CD4-positive, alpha-beta memory T cell (primary cell): ENCODE measurements at regions not wholly inside any gene's neighbourhood (a gene's known extent, or its start where the extent isn't known, plus 50 kb on each side); places are given as distances from the start of the nearest gene placed in this dataset.

Experiments
- CTCF ChIA-PET: fragments of 350-600 bp; sonication (Branson Sonifier 250); formaldehyde crosslinking; loops from one replicate; lab custom pipeline; 2021; ENCODE audit warnings: inconsistent platforms; ENCODE audit not compliant: partially characterized antibody; lab: Charles Lee
- POLR2A ChIA-PET: fragments of 350-600 bp; sonication (Branson Sonifier 250); formaldehyde crosslinking; loops from one replicate; lab custom pipeline; 2021; ENCODE audit not compliant: partially characterized antibody; lab: Charles Lee
- DNase-seq, 5 donors: peaks; one replicate each; pipeline versions ENCODE4 v3.0.0 to v3.0.0-alpha.2; 2020 to 2022; ENCODE audit warnings: mixed read lengths in 1 of 5
- H3K27ac ChIP-seq: one replicate; pipeline ENCODE4 v1.7.0; 2013; ENCODE audit warnings: low read depth, low read length
- H3K27me3 ChIP-seq: 2 replicates; pipeline ENCODE4 v1.7.0; 2013; ENCODE audit warnings: mild to moderate bottlenecking, low read length, moderate library complexity; ENCODE audit not compliant: insufficient read depth
- H3K36me3 ChIP-seq: 2 replicates; pipeline ENCODE4 v1.7.0; 2013; ENCODE audit warnings: mild to moderate bottlenecking, low read length, moderate library complexity; ENCODE audit not compliant: insufficient read depth
- H3K4me1 ChIP-seq: 2 replicates; pipeline ENCODE4 v1.7.0; 2013; ENCODE audit warnings: mild to moderate bottlenecking, low read length, moderate library complexity; ENCODE audit not compliant: insufficient read depth
- H3K4me3 ChIP-seq, 2 donors: one replicate each; pipeline ENCODE4 v1.7.0; 2013; ENCODE audit warnings: low read length in 2 of 2, mild to moderate bottlenecking in 1 of 2
- H3K9me3 ChIP-seq, 2 donors: one replicate each; pipeline ENCODE4 v1.7.0; 2013; ENCODE audit warnings: low read length in 2 of 2, control low read depth in 1 of 2; ENCODE audit not compliant: control insufficient read depth in 1 of 2
- H3K27ac Mint-ChIP-seq, 7 donors: one replicate each; pipeline ENCODE4 v1.8.0; 2020 to 2021; ENCODE audit warnings: mixed read lengths in 7 of 7, mild to moderate bottlenecking in 6 of 7, inconsistent platforms in 3 of 7, moderate library complexity in 3 of 7
- H3K27me3 Mint-ChIP-seq, 2 donors: one replicate each; pipeline ENCODE4 v1.8.0; 2020 to 2021; ENCODE audit warnings: mixed read lengths in 2 of 2
- H3K36me3 Mint-ChIP-seq, 2 donors: one replicate each; pipeline ENCODE4 v1.8.0; 2020 to 2021; ENCODE audit warnings: mixed read lengths in 2 of 2, inconsistent platforms in 1 of 2, mild to moderate bottlenecking in 1 of 2
- H3K4me1 Mint-ChIP-seq, 4 donors: one replicate each; pipeline ENCODE4 v1.8.0; 2020 to 2021; ENCODE audit warnings: mixed read lengths in 4 of 4, mild to moderate bottlenecking in 1 of 4
- H3K4me3 Mint-ChIP-seq, 8 donors: one replicate each; pipeline ENCODE4 v1.8.0; 2020 to 2021; ENCODE audit warnings: mixed read lengths in 8 of 8, mild to moderate bottlenecking in 7 of 8, moderate library complexity in 6 of 8, inconsistent platforms in 3 of 8
- H3K9me3 Mint-ChIP-seq, 8 donors: one replicate each; pipeline ENCODE4 v1.8.0; 2020 to 2021; ENCODE audit warnings: mixed read lengths in 8 of 8, mild to moderate bottlenecking in 5 of 8, inconsistent platforms in 3 of 8, moderate library complexity in 1 of 8
- intact Hi-C: fragments of 100-400 bp; cut with micrococcal nuclease; formaldehyde crosslinking; loops from one replicate; pipeline ENCODE4 v1.15.1; 2023

- Histone ChIP-seq H3K36me3 (no peaks in the 10 kb centered on the region), H3K27me3 (no peaks in the 10 kb centered on the region), H3K4me3 (no peak overlapping the region), H3K9me3 (no peaks in the 10 kb centered on the region), H3K27ac (no peak overlapping the region), H3K4me1 (no peaks in the 10 kb centered on the region)
- CTCF ChIA-PET: no interaction called here
- intact Hi-C loops: no loop called here
- H3K9me3 Mint-ChIP-seq: peaks cover 0 to 2% (median 0%) of the 10 kb centered on the region in 8 donors
- H3K27me3 Mint-ChIP-seq: peaks cover 37 to 45% of the 10 kb centered on the region in 2 donors
- no peak overlapping the region for H3K4me3 Mint-ChIP-seq
- no peaks in the 10 kb centered on the region for H3K36me3 Mint-ChIP-seq
- POLR2A ChIA-PET: no interaction called here
- H3K27ac Mint-ChIP-seq: no peak overlapping the region
- H3K4me1 Mint-ChIP-seq: peaks cover 0 to 7% (median 3%) of the 10 kb centered on the region in 4 donors
- DNase-seq: no peak
Observed at GRCh38 chr1:30645807-30646206, 77.6 kb downstream of the MATN1 start.

- Mint-ChIP-seq H3K9me3 (no peaks in the 10 kb centered on the region), H3K4me3 (no peak overlapping the region), H3K36me3 (no peaks in the 10 kb centered on the region), H3K27me3 (peaks cover 23 to 25% of the 10 kb centered on the region in 2 donors), H3K27ac (no peak overlapping the region), H3K4me1 (no peaks in the 10 kb centered on the region)
- intact Hi-C loops: no loop called here
- Histone ChIP-seq H3K27me3 (no peaks in the 10 kb centered on the region), H3K27ac (no peak overlapping the region), H3K36me3 (no peaks in the 10 kb centered on the region), H3K4me3 (no peak overlapping the region), H3K4me1 (no peaks in the 10 kb centered on the region), H3K9me3 (no peaks in the 10 kb centered on the region)
- no peak for DNase-seq
- ChIA-PET CTCF (no interaction called here), POLR2A (no interaction called here)
Observed at GRCh38 chr1:30642391-30643120, 80.8 kb downstream of the MATN1 start.

DNA sequence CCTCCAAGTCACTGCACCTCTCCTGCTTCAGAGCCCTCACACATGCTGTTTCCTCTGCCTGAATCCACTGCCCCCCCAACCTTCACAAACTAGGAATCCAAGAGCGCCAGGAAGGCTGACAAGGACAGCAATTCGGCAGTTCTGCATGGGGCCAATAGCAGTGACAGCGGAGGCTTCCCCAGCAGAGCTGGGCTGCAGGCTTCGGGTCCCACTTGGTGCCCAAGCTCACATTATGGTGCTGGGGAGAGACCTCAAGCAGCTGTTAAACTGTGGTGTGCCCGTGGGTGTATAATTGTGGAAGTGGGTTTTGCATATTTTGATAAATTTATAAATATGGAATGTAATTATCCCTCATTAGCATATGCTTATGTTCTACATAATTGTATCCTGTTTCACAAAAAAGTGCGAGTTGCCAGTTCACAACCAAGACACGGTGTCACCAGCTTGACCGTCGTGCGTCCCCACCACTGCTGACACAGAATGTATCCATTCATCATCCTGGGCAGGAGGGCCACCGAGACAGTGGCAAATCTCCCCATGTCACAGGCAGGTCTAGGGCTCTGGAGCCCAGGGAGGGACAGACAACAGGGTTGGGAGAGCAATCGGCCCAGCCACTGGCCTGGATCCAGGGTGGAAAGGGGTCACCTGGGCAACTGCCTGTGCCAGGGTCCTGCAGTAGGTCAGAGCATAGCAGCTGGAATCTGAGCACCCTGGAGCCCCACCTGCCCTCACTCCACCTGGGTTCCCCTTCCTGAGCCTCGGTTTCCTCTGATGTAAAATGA is 81.6 kb downstream of the MATN1 start:
- no peak overlapping the region for H3K4me3 ChIP-seq
- no peak for DNase-seq
- no peaks in the 10 kb centered on the region for H3K9me3 ChIP-seq
- Mint-ChIP-seq H3K9me3 (no peaks in the 10 kb centered on the region), H3K4me3 (no peak overlapping the region), H3K27ac (no peak overlapping the region), H3K27me3 (peaks cover 23% of the 10 kb centered on the region in 2 donors), H3K36me3 (no peaks in the 10 kb centered on the region), H3K4me1 (no peaks in the 10 kb centered on the region)
- no peaks in the 10 kb centered on the region for H3K4me1 ChIP-seq
- no peaks in the 10 kb centered on the region for H3K27me3 ChIP-seq
- ChIA-PET POLR2A (no interaction called here), CTCF (no interaction called here)
- H3K27ac ChIP-seq: no peak overlapping the region
- intact Hi-C loops: no loop called here
- H3K36me3 ChIP-seq: no peaks in the 10 kb centered on the region

DNA sequence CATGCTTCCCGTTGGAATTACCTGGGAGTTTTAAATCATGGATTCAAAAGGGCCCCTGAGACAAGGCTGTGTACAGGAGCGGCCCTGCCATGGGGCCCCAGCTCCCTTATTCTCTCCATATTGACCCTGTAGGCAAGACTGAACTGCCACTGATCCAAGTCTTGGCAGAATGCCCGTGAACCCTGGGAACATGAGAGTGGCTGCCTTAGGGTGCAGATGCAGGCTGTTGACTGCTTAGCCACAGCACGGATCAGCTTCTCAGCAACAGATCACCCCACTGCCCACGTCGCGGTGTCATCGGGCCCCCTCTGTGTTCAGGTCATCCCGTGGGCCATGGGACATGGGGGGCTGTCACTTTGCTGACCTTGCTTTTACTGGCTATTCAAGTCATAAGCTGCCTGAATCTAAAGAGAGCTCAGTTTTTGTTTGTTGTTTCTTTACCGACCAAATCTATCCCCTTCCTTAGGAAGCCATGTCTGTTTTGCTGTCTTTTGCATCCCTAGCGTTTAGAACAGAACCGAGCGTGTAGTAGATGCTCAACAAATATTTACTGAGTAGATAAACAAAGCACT is 83.4 kb downstream of the MATN1 start:
- no peak for DNase-seq
- H3K9me3 ChIP-seq: no peaks in the 10 kb centered on the region
- Mint-ChIP-seq H3K27ac (no peak overlapping the region), H3K4me3 (no peak overlapping the region), H3K9me3 (no peaks in the 10 kb centered on the region), H3K4me1 (no peaks in the 10 kb centered on the region), H3K36me3 (no peaks in the 10 kb centered on the region), H3K27me3 (peaks cover 8 to 12% of the 10 kb centered on the region in 2 donors)
- no peak overlapping the region for H3K27ac ChIP-seq
- H3K27me3 ChIP-seq: no peaks in the 10 kb centered on the region
- CTCF ChIA-PET: no interaction called here
- intact Hi-C loops: no loop called here
- H3K36me3 ChIP-seq: no peaks in the 10 kb centered on the region
- H3K4me1 ChIP-seq: no peaks in the 10 kb centered on the region
- no peak overlapping the region for H3K4me3 ChIP-seq
- POLR2A ChIA-PET: no interaction called here

DNA sequence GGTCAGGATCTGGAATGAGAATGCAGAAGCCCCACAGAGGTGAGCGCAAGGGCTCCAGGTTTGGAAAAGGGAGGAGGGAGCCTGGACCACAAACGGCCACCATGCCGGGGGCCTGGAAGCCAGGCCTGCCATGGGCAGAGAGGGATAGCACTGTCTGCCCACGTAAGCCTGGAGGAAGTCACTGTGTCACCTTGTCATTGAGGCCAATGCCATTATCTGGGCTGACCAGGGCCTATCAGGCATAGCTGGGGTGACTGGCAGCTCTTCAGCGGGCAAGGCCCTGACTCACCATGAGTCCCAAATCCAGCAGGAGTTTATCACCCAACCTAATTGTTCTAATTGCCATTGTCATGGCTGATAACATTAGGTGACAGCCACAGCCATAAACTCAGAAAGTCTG is 84.6 kb downstream of the MATN1 start:
- H3K4me1 ChIP-seq: no peaks in the 10 kb centered on the region
- no peak overlapping the region for H3K27ac Mint-ChIP-seq
- H3K27me3 ChIP-seq: no peaks in the 10 kb centered on the region
- intact Hi-C loops: no loop called here
- no peaks in the 10 kb centered on the region for H3K36me3 Mint-ChIP-seq
- H3K4me3 ChIP-seq: no peak overlapping the region
- no peak overlapping the region for H3K27ac ChIP-seq
- DNase-seq: no peak
- H3K27me3 Mint-ChIP-seq: peaks cover 6 to 7% of the 10 kb centered on the region in 2 donors
- H3K4me1 Mint-ChIP-seq: no peaks in the 10 kb centered on the region
- no peak overlapping the region for H3K4me3 Mint-ChIP-seq
- H3K9me3 Mint-ChIP-seq: no peaks in the 10 kb centered on the region
- H3K36me3 ChIP-seq: no peaks in the 10 kb centered on the region
- ChIA-PET CTCF (no interaction called here), POLR2A (no interaction called here)
- H3K9me3 ChIP-seq: no peaks in the 10 kb centered on the region

DNA sequence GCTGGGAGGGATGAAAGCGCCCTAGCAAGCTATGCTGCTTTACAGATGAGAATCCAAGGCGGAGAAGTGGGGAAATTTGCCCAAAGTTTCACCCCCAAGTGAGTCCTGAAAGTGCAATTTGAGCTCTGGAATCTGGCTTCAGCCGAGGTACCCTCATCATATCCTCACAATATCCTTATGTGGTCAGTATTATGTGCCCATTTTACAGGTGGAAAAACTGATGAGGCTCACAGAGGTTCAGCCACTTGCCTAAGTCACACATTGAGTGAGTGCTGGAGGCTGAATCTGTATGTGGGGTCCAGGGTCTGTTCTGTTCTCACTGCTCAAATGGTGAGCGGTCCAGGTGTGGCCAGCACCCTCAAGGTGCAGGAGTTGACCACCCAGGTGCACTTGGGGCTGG is 85.3 kb downstream of the MATN1 start:
- H3K9me3 ChIP-seq: no peaks in the 10 kb centered on the region
- no peaks in the 10 kb centered on the region for H3K27me3 ChIP-seq
- Mint-ChIP-seq H3K27ac (no peak overlapping the region), H3K36me3 (no peaks in the 10 kb centered on the region), H3K4me1 (no peaks in the 10 kb centered on the region), H3K27me3 (peaks cover 2 to 3% of the 10 kb centered on the region in 2 donors), H3K4me3 (no peak overlapping the region), H3K9me3 (no peaks in the 10 kb centered on the region)
- POLR2A ChIA-PET: no interaction called here
- no peaks in the 10 kb centered on the region for H3K4me1 ChIP-seq
- no peak for DNase-seq
- H3K4me3 ChIP-seq: no peak overlapping the region
- no peaks in the 10 kb centered on the region for H3K36me3 ChIP-seq
- CTCF ChIA-PET: no interaction called here
- intact Hi-C loops: no loop called here
- no peak overlapping the region for H3K27ac ChIP-seq

DNA sequence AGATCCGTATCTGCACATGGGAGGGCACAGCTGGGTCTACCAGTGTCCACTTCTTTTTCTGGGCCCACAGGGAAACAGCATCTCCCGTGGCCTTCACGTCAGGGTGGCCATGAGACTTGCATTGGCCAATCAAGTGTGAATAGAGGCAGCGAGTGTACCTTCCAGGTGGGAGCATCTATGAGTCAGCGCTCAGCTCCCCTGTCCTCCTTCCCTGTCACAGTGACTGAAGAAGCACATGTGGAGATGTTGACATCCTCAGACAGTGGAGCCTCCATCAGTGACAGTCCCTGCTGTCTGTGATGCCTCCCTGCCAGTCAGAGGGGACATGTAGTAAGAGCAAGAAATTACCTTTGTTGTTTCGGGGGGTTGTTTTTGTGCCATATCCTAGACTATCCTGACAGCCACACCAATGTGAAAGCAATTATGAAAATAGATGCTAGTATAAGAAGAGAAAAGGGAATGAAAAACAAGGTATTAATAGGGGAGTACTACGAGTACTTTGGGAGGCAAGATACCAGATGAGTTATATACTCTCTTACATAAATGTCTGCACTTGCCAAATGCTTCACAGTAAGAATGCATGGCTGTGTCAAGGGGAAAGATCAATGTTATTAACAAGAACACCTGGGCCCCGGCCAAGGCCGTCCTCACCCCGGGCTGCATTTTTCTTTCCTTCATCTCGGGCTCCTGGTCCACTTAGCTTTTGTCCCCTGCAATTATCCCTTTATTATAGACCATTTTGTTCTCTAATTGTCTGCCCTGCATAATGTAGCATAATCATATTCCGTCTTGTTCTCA is 86.0 kb downstream of the MATN1 start:
- H3K4me1 ChIP-seq: no peaks in the 10 kb centered on the region
- H3K9me3 ChIP-seq: no peaks in the 10 kb centered on the region
- Mint-ChIP-seq H3K36me3 (no peaks in the 10 kb centered on the region), H3K4me3 (no peak overlapping the region), H3K27ac (no peak overlapping the region), H3K9me3 (no peaks in the 10 kb centered on the region), H3K27me3 (peaks cover 2% of the 10 kb centered on the region in 2 donors), H3K4me1 (no peaks in the 10 kb centered on the region)
- intact Hi-C loops: no loop called here
- no peak overlapping the region for H3K27ac ChIP-seq
- DNase-seq: no peak
- no peaks in the 10 kb centered on the region for H3K36me3 ChIP-seq
- H3K4me3 ChIP-seq: no peak overlapping the region
- H3K27me3 ChIP-seq: no peaks in the 10 kb centered on the region
- CTCF ChIA-PET: no interaction called here
- POLR2A ChIA-PET: no interaction called here
